ENCODE measurements at regions not wholly inside any gene's neighbourhood (a gene's known extent, or its start where the extent isn't known, plus 50 kb on each side); places are given as distances from the start of the nearest gene placed in this dataset.

DNA sequence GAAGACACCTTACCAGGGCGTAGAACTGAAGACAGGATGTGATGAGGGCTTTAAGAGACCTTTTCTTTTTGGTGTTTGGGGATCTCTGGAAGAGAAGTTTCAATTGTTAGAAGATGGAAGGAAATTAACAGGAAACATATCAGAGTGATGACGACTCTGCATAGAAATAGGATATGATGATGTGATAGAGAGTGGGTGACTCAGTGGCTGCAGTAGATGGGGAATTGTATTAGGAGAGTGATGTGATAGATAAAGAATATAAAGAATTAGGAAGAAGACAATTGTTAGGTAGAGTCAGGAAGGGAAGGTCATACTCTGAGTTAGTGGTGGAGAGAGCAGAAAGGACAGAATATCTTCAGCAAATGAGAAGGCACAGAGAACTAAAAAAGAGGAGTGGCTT, 593.9 kb downstream of the NYAP2 start:
- DNase-seq (ENCODE audit: low spot score) = no peak

DNA sequence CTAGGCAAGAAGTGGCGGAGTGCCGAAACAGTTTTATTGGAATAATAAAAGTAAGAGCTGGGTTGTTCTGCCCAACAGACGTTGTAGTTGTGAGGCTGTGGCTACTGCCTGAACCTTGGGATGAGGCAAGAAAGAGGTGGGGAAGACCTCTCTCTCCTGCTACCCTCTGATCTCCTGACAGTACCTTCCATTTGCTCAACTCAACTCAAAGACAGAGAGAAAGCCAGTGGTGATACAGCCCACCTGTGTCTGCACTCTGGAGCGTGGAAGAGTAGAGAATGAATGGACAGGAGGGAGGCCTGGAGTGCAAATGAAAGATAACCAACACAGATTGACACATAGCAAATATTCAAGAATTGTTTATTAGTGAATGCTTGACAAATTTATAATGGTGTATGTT, 590.3 kb downstream of the NYAP2 start:
- no peak for DNase-seq (ENCODE audit: low spot score)

- no peak for DNase-seq (ENCODE audit: low spot score)
Measured at GRCh38 chr2:225980372-225980771, 580.9 kb downstream of the NYAP2 start.

DNA sequence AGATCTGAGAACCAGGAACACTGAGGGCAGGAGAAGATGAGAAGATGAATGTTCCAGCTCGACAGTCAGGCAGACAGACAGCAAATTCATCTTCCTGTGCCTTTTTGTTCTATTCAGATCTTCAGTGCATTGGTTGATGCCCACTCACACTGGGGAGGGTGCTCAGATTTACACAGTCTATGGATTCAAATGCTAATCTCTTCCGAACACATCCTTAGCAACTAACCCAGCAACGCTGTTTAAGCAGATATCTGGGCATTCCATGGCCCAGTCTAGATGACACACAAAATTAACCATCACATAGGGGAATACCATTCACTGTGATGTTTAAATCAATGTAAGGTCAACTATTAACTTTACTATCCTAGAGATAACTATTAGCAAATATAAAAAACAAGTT, 571.9 kb downstream of the NYAP2 start:
- DNase-seq (ENCODE audit: low spot score) = no peak

DNA sequence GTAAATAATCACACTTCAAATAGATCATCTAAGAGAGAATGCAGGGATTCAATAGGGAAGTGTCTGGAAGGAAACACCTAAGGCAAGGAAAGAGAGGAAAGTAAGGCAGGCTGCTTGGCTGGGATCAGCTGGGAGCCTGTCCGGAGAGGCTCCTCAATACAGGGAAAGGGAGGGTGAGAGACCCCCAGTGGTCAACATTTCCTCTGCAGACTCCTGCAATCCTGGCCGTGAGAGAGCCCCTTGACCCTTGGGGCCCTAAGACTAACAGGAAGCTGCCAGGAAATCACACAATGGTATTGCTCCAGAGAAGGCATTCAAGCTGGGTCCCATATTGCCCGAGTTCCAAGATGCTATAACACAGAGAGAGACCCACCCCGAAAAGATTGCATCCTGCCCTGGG, 549.4 kb downstream of the NYAP2 start:
- no peak for DNase-seq (ENCODE audit: low spot score)

DNA sequence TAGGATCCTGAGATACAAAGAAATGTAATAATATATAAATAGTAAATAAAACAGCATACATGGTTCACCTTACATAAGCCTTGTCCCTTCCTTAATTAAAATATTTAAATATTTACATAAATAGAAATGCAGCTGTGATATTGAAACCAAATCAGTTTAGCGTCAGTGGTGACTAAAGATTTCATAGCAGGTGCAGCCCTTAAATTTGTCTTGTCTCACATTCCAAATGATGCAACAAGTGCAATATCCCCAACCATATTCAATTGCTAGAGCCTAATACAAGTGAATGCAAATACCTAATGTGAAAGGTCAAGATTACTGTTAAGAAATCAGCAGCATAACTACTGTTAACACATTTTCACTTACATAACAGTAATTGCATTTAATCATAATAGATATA, 539.5 kb downstream of the NYAP2 start:
- no peak for DNase-seq (ENCODE audit: low spot score)

GRCh38 chr2:225937625-225938187, 538.2 kb downstream of the NYAP2 start:
- no peak for DNase-seq (ENCODE audit: low spot score)

- no peak for DNase-seq (ENCODE audit: low spot score)
Measured at GRCh38 chr2:225932811-225933413, 533.4 kb downstream of the NYAP2 start.

GRCh38 chr2:225930687-225931086, 531.2 kb downstream of the NYAP2 start:
- no peak for DNase-seq (ENCODE audit: low spot score)

GRCh38 chr2:225920621-225921220, 521.2 kb downstream of the NYAP2 start:
- no peak for DNase-seq (ENCODE audit: low spot score)

DNA sequence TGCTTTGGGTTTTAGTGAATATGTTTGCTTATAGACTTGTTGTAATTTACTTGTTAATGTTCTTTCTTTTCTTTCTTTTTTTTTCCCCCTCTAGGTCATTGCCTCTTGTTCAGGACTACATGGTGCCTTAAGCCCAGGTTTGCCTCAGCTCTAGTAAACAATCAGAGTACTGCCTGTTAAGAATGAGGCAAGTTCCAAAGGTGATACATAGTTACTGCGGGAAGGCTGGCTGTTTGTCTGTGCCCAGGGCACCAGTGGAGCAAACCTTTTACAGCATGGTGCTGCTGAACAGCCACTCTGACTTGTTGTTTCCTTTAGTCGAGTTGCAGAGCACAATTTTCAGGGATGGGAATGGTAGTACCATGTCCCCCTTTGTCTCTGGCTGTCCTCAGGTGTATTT, 517.2 kb downstream of the NYAP2 start:
- DNase-seq (ENCODE audit: low spot score) = no peak

DNA sequence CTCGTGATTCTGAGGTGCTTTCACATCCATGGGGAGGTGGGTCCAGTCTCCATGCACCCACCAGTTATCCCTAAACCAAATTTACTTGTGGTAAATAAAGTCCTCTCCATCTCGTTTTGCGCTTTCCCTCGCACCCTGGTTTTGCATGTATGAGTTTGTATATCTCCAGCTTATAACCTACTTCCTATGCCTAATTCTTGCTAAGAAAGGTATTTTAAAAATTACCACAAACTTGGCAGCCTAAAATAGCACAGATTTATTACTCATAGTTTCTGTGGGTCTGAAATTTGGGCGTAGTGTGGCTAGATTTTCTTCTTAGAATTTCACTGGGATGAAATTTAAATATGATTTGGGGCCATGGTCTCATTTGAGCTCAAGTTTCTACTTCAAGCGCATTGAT, 511.5 kb downstream of the NYAP2 start:
- DNase-seq (ENCODE audit: low spot score) = no peak

DNA sequence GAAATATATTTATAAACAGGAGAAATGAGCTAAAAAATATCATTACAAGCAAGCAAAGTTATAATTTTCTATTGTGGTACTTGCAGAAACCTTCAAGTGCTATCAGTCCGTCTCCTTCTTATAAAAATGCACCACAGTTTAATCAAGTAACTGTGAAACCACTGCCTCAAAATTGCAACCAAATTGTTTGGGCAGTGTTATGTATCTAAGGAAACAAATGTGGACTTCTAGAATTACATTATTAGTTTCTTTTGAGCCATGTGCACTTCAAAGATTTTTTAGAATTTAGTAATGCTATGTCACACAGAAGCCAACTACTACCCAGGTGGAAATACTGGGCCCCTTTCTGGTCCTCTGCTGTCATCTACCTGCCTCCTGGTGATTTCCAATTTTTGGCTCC, 495.6 kb downstream of the NYAP2 start:
- no peak for DNase-seq (ENCODE audit: low spot score)

- DNase-seq (ENCODE audit: low spot score) = no peak
Measured at GRCh38 chr2:225894236-225894980, 494.9 kb downstream of the NYAP2 start.

GRCh38 chr2:225893151-225893550, 493.6 kb downstream of the NYAP2 start:
- DNase-seq (ENCODE audit: low spot score) = no peak

GRCh38 chr2:225891771-225892170, 492.3 kb downstream of the NYAP2 start:
- no peak for DNase-seq (ENCODE audit: low spot score)

DNA sequence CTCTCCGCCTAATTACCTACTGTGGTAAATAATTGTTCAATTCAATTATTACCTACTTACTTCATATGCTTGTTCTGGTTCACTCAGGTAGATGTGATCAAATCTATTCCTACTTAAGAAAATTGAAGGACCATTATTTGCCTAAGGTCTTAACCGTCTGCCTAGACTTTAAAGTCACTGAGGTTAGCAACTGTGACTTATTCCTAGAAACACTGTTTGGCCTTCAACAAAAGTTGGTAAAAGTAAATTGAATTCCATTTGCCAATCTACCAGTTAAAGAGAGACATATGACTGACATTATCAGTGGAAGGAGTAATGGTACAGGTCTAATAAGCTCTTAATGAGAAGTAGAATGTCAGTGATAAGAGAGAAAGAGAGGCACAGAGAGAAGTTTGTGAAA, 491.5 kb downstream of the NYAP2 start:
- DNase-seq (ENCODE audit: low spot score) = no peak

- no peak for DNase-seq (ENCODE audit: low spot score)
Measured at GRCh38 chr2:225889452-225889851, 489.9 kb downstream of the NYAP2 start.

GRCh38 chr2:225867071-225867470, 467.6 kb downstream of the NYAP2 start:
- no peak for DNase-seq (ENCODE audit: low spot score)

DNA sequence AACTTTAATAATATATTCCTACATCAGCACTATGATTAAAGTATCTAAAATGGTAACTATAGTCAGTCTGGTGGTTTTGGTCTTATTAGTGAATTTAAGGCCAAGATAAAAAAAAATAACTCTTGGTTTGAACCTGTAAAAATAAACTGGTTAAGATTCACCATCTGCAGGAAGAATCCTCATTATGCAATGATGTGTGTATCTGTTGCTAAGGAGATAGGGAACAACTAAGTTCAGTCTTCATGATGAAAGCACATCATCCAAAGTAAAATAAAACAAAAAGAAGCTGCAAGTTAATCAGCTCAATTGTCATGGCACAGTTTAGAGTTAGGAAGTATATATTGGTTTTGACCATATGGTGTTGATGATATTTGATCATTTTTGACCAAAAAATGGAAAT, 466.0 kb downstream of the NYAP2 start:
- no peak for DNase-seq (ENCODE audit: low spot score)

DNA sequence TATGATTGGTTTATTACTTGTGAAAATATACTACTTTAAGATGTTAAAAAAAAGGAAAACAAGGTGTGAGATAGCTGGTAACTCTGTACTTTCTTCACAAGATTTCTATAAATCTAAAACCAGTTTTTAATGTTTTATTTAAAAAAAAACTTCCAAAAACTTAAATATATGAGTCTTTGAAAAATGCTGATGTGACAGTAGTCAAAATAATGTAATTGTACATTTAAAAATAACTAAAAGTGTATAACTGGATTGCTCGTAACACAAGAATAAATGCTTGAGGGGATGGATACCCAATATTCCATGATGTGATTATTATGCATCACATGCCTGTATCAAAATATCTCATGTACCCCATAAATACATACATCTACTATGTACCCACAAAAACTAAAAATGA, 464.9 kb downstream of the NYAP2 start:
- no peak for DNase-seq (ENCODE audit: low spot score)

DNA sequence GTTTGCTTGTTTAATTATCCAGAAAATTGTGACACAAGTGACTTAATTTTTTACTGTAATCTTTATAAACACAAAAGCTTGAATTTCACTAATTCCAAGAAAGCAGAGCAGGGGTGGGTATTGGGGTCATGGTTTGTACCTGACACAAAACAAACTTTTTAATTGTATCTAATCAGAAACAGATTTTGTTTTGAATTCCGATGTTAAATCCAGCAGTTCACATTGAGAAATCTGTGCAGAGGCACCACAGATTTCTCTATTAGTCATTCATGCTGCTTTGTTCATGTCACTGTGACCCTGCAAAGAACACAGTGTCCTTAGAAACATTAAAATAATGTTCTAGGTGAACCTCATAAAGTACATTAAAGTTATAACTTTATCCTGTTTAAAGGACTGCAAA, 443.4 kb downstream of the NYAP2 start:
- DNase-seq (ENCODE audit: low spot score) = no peak

DNA sequence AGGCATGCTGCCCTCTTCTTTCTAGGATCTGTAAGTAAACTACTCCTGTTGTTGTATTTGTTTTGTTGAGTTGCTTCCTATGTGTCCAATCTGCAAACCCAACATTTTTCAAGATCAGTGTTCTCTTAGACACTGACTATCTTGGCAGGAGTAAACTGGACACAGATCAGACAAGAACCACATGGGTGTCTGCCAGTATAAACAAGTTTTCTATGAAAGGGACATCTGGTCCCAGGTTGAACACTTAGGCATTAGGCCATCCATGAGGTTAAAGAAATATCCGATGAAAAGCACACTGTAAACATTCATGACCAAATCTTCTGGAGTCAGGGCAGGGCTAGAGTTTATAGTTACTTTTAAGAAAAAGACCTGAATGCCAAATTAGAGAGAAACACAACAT, 441.8 kb downstream of the NYAP2 start:
- no peak for DNase-seq (ENCODE audit: low spot score)

Data from ureter (tissue), 1 donor.